Fibroblast of villous mesenchyme (primary cell): ENCODE measurements at regions not wholly inside any gene's neighbourhood (a gene's known extent, or its start where the extent isn't known, plus 50 kb on each side); places are given as distances from the start of the nearest gene placed in this dataset.

Source experiments
- DNase-seq: peaks from one replicate; pipeline ENCODE4 v3.0.0-alpha.2; 2010; ENCODE audit warnings: low read depth
- H3K4me3 ChIP-seq: 2 replicates; pipeline ENCODE4 v1.5.1; 2011; ENCODE audit warnings: low read depth, mild to moderate bottlenecking, low read length
- CTCF ChIP-seq: IDR thresholded peaks from 2 replicates; pipeline ENCODE4 v1.5.1; 2012; ENCODE audit warnings: low read depth, mild to moderate bottlenecking, low read length; ENCODE audit not compliant: insufficient read depth

DNA sequence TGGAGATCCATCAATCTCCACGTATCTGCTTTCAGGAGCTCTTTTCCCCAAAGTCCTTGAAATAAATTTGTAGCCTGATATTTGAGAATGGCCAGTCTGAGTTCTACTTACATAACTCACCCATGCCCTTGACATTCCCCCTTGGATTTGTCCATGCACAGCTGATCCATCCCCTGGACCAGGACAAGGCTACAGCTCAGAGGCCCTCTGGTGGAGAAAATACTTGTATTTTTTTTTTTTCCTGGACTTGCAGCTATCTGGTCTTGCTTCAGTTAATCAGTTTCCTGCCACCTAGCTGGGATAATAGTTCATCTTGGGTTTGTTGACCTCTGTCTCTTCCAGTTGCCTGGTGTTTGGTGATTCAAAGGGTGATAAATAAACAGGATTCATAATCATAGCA lies 467.6 kb downstream of the DHX35 start:
- no peak overlapping the region for H3K4me3 ChIP-seq
- no peak for DNase-seq
- no peak for TF ChIP-seq CTCF

GRCh38 chr20:39424962-39425678 lies 463.0 kb downstream of the DHX35 start:
- no peak overlapping the region for H3K4me3 ChIP-seq
- TF ChIP-seq CTCF, result no peak
- no peak for DNase-seq

GRCh38 chr20:39421571-39422105 lies 459.5 kb downstream of the DHX35 start:
- H3K4me3 ChIP-seq, result no peak overlapping the region
- no peak for TF ChIP-seq CTCF
- DNase-seq, result peak; percentile 6

GRCh38 chr20:39412091-39412490 lies 449.9 kb downstream of the DHX35 start:
- DNase-seq, result no peak
- TF ChIP-seq CTCF, result no peak
- H3K4me3 ChIP-seq, result no peak overlapping the region

GRCh38 chr20:39399463-39399862 lies 437.3 kb downstream of the DHX35 start:
- TF ChIP-seq CTCF, result no peak
- DNase-seq, result no peak

DNA sequence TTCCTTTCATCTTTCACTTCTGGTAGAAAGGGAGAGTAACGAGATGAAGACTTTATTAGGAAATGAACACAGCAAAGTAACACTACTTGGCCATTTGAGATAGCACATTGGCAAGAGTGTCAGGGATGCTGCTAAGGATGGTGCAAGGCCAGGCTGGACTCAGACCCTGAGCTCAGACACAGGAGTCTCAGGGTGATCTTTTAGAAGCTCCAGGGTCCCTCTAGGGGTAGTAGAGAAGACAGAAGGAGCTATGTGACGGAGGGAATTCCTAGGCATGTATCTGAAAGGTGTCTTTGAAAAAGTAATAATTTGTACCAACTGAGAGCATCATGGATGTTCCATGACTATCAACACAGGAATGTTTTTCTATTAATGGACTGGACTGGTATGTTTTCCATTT lies 436.5 kb downstream of the DHX35 start:
- no peak overlapping the region for H3K4me3 ChIP-seq
- no peak for TF ChIP-seq CTCF
- DNase-seq, result no peak

More at GRCh38 chr20:39399463-39399862, 437.3 kb downstream of the DHX35 start:
- no peak overlapping the region for H3K4me3 ChIP-seq

DNA sequence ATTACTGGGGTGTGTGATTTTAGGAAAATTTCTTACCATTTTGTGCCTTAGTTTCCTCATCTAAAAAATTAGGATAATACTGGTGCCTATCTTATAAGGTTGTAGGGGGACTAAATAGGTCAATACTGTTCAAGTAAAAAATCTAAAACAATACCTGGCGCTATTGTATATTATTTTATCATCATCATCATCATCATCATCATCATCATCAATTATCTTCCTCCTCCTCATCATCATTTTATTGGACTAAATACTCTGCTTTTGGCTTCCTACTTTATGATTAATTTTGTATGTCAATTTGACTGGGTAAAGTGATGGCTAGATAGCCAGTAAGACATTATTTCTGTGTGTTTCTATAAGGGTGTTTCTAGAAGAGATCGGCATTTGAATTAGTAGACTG lies 435.5 kb downstream of the DHX35 start:
- H3K4me3 ChIP-seq, result no peak overlapping the region
- no peak for TF ChIP-seq CTCF
- no peak for DNase-seq
